HCT116 (cell line): ENCODE measurements at regions not wholly inside any gene's neighbourhood (a gene's known extent, or its start where the extent isn't known, plus 50 kb on each side); places are given as distances from the start of the nearest gene placed in this dataset.

ENCODE experiments used
- ATAC-seq: fragments of 200-7000 bp; cut with Tn5 transposase; 2 replicates; pipeline ENCODE4 v1.9.1; 2020; ENCODE audit warnings: mild to moderate bottlenecking, moderate library complexity
- BruUV-seq: library from RNA; stranded (reverse); fragments of 400-500 nt; replicated peaks from 2 replicates; lab custom pipeline; 2021; lab: Mats Ljungman, UMichigan
- CTCF ChIA-PET: fragments of 300-600 bp; sonication (Branson Sonifier 250); formaldehyde crosslinking; loops from one replicate; lab custom pipeline; 2021; ENCODE audit warnings: antibody characterized with exemption; lab: Charles Lee
- POLR2A ChIA-PET: fragments of 300-600, 350-600 bp; sonication (Branson Sonifier 250); formaldehyde crosslinking; loops from one replicate; lab custom pipeline; 2021; ENCODE audit warnings: antibody characterized with exemption; lab: Charles Lee
- RAD21 ChIA-PET, 2 experiments: fragments of 300-600 bp; sonication (Branson Sonifier 250); formaldehyde crosslinking; loops; one replicate each; lab custom pipeline; 2023; ENCODE audit warnings: low total read pairs in 2 of 2; ENCODE audit not compliant: uncharacterized antibody in 2 of 2, unreplicated experiment in 2 of 2, low non-redundant PET in 1 of 2; lab: Charles Lee
- DNase-seq: peaks from one replicate; pipeline ENCODE4 v3.0.0-alpha.2; 2010; ENCODE audit warnings: low read depth, low spot score
- H2AFZ ChIP-seq: fragments of 200-600 bp; shearing (Covaris generic), sonication (generic); 2 replicates; pipeline ENCODE4 v1.6.1; 2017; ENCODE audit warnings: low read depth, mixed run types, mixed read lengths, antibody characterized with exemption, low read length; ENCODE audit not compliant: poor library complexity, severe bottlenecking
- H3K27ac ChIP-seq: 2 replicates; pipeline ENCODE4 v1.5.1; 2012; ENCODE audit warnings: low read depth, low read length
- H3K27me3 ChIP-seq: fragments of 200-600 bp; sonication (generic); 2 replicates; pipeline ENCODE4 v1.6.1; 2016; ENCODE audit warnings: mixed run types, low read length, mixed read lengths; ENCODE audit not compliant: insufficient read depth
- H3K36me3 ChIP-seq, 2 experiments: fragments of 200-500 bp in 1 of 2; fragments of 200-600 bp in 1 of 2; sonication (Bioruptor generic) in 1 of 2; sonication (generic) in 1 of 2; 2 replicates each; pipeline versions ENCODE4 v1.5.1 to v1.6.1; 2014 to 2016; ENCODE audit warnings: low read length in 2 of 2, inconsistent platforms in 1 of 2, mixed read lengths in 1 of 2, mixed run types in 1 of 2; ENCODE audit not compliant: insufficient read depth in 2 of 2, control insufficient read depth in 1 of 2
- H3K4me1 ChIP-seq, 2 experiments: fragments of 200-600 bp in 1 of 2; sonication (generic) in 1 of 2; 2 replicates each; pipeline versions ENCODE4 v1.5.1 to v1.6.1; 2012 to 2017; ENCODE audit warnings: low read length in 2 of 2, inconsistent platforms in 1 of 2, mild to moderate bottlenecking in 1 of 2, mixed read lengths in 1 of 2, mixed run types in 1 of 2, moderate library complexity in 1 of 2; ENCODE audit not compliant: insufficient read depth in 2 of 2, control insufficient read depth in 1 of 2
- H3K4me2 ChIP-seq: fragments of 200-600 bp; sonication (generic); 2 replicates; pipeline ENCODE4 v1.6.1; 2017; ENCODE audit warnings: mixed run types, low read length, mixed read lengths
- H3K4me3 ChIP-seq, 2 experiments: fragments of 200-600 bp in 1 of 2; sonication (generic) in 1 of 2; replicated peaks in 1 of 2; 2 replicates each; pipeline ENCODE4 v1.5.1; 2011 to 2016; ENCODE audit warnings: low read length in 2 of 2, control low read depth in 1 of 2, low read depth in 1 of 2, mild to moderate bottlenecking in 1 of 2, mixed read lengths in 1 of 2, mixed run types in 1 of 2
- H3K79me2 ChIP-seq: fragments of 200-600 bp; sonication (generic); 2 replicates; pipeline ENCODE4 v1.6.1; 2017; ENCODE audit warnings: mild to moderate bottlenecking, mixed run types, low read length, moderate library complexity, mixed read lengths; ENCODE audit not compliant: insufficient read depth
- H3K9ac ChIP-seq: fragments of 200-600 bp; sonication (generic); 2 replicates; pipeline ENCODE4 v1.6.1; 2016; ENCODE audit warnings: low read length, mixed read lengths
- H3K9me2 ChIP-seq: fragments of 200-600 bp; sonication (generic), shearing (Covaris generic); 2 replicates; pipeline ENCODE4 v1.6.1; 2017; ENCODE audit warnings: mixed run types, mild to moderate bottlenecking, moderate library complexity; ENCODE audit not compliant: insufficient read depth
- H3K9me3 ChIP-seq, 2 experiments: fragments of 200-500 bp in 1 of 2; fragments of 200-600 bp in 1 of 2; sonication (Bioruptor generic) in 1 of 2; sonication (generic) in 1 of 2; 2 replicates each; pipeline ENCODE4 v1.6.1; 2014 to 2017; ENCODE audit warnings: low read length in 2 of 2, mixed read lengths in 2 of 2, inconsistent platforms in 1 of 2, low read depth in 1 of 2, mild to moderate bottlenecking in 1 of 2, mixed run types in 1 of 2, moderate library complexity in 1 of 2; ENCODE audit not compliant: control insufficient read depth in 1 of 2, insufficient read depth in 1 of 2
- H4K20me1 ChIP-seq: fragments of 200-600 bp; sonication (generic), shearing (Covaris generic); 2 replicates; pipeline ENCODE4 v1.6.1; 2017; ENCODE audit warnings: mixed run types, mild to moderate bottlenecking, moderate library complexity; ENCODE audit not compliant: insufficient read depth
- CEBPB ChIP-seq: IDR thresholded peaks from 2 replicates; pipeline ENCODE4 v1.6.1; 2012; ENCODE audit warnings: low read depth
- EGR1 ChIP-seq: IDR thresholded peaks from 2 replicates; pipeline ENCODE4 v1.6.1; 2012; ENCODE audit warnings: low read depth
- EZH2 ChIP-seq: fragments of 200-600 bp; sonication (generic); IDR thresholded peaks from 2 replicates; pipeline ENCODE4 v1.6.1; 2017; ENCODE audit warnings: antibody characterized with exemption, mixed run types
- EZH2phosphoT487 ChIP-seq: fragments of 200-600 bp; IDR thresholded peaks from 2 replicates; pipeline ENCODE4 v1.6.1; 2018; ENCODE audit warnings: antibody characterized with exemption, borderline replicate concordance
- JUND ChIP-seq: IDR thresholded peaks from 2 replicates; pipeline ENCODE4 v1.6.1; 2012
- RAD21 ChIP-seq: IDR thresholded peaks from 2 replicates; pipeline ENCODE4 v1.6.1; 2012; ENCODE audit warnings: low read depth, mild to moderate bottlenecking
- SIN3A ChIP-seq: IDR thresholded peaks from 2 replicates; pipeline ENCODE4 v1.6.1; 2012; ENCODE audit warnings: low read depth
- YY1 ChIP-seq: IDR thresholded peaks from 2 replicates; pipeline ENCODE4 v1.6.1; 2011; ENCODE audit warnings: low read length, low read depth, moderate library complexity, mild to moderate bottlenecking; ENCODE audit not compliant: insufficient replicate concordance; ENCODE audit errors: extremely low read depth
- ZFX ChIP-seq: fragments of 450-650 bp; IDR thresholded peaks from 2 replicates; pipeline ENCODE4 v1.6.1; 2017
- ZNF274 ChIP-seq: fragments of 200-500 bp; sonication (Bioruptor generic); IDR thresholded peaks from 2 replicates; pipeline ENCODE4 v1.6.1; 2014; ENCODE audit warnings: mild to moderate bottlenecking, low read depth, low read length, inconsistent platforms
- intact Hi-C: fragments of 100-400 bp; cut with micrococcal nuclease; formaldehyde crosslinking; loops from 2 replicates; pipeline ENCODE4 v1.10.0; 2022
- TF ChIP-seq, protein P1 (sequence below): IDR thresholded peaks from 2 replicates; pipeline ENCODE4 v1.6.1; 2011; ENCODE audit warnings: mild to moderate bottlenecking, low read length, moderate library complexity; ENCODE audit not compliant: insufficient replicate concordance; ENCODE audit errors: extremely low read depth
- TF ChIP-seq, protein P2 (sequence below): IDR thresholded peaks from 2 replicates; pipeline ENCODE4 v1.6.1; 2012; ENCODE audit warnings: low read depth

DNA sequence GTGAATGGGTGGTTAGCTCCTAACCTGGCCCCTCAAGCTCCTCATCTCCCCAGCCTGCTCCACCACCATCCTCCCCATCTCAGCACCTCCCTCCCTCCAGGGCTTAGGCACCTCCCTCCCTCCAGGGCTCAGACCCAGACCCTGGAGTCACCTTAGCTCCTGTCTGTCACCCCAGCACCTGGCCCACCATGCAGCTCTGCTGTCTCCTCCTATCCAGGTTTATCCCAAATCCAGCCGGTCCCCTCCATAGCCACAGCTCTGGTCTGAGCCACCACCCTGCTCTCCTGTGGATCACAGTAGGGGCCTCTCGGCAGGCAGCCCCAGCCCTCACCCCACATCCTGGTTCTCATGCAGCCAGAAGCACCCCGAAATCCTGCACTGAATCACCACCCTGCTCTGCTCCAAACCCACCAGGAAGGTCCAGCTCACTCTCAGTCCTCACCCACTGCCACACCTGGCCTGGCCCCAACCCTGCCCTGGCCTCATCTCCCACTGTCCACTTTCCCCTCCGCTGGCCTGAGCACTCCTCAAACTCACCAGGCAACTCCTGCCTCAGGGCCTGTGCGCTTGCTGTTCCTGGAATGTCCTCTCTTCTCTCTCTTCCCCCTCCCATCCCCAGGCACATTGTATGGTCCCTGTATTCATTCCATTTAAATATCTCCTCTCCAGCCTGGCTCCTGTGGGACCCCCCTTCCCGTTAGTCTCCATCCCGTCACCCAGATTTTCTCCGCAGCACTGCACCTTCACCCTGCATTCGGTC is 62.6 kb downstream of the DIO3 start:
- ChIA-PET POLR2A (no interaction called here), RAD21 (no interaction called here), CTCF (no interaction called here)
- Histone ChIP-seq H3K4me1 (peaks cover 7 to 9% of the 10 kb centered on the region in 2 experiments; a peak in 3 of 4 replicates), H3K9ac (no peak overlapping the region), H3K36me3 (no peaks in the 10 kb centered on the region), H3K9me2 (no peaks in the 10 kb centered on the region), H3K9me3 (no peaks in the 10 kb centered on the region), H3K79me2 (no peaks in the 10 kb centered on the region), H2AFZ (no peak overlapping the region), H3K27me3 (no peaks in the 10 kb centered on the region), H3K4me2 (no peak overlapping the region), H3K27ac (no peak overlapping the region), H4K20me1 (no peaks in the 10 kb centered on the region), H3K4me3 (no peak overlapping the region)
- DNase-seq (no peak), ATAC-seq (no peak)
- BruUV-seq = no TSS peak
- TF ChIP-seq EZH2phosphoT487 (no peak), SIN3A (no peak), ZFX (no peak), RAD21 (no peak), EGR1 (no peak), YY1 (no peak), CEBPB (no peak), ZNF274 (no peak), JUND (no peak), EZH2 (no peak)
- TF ChIP-seq, protein P1, sequence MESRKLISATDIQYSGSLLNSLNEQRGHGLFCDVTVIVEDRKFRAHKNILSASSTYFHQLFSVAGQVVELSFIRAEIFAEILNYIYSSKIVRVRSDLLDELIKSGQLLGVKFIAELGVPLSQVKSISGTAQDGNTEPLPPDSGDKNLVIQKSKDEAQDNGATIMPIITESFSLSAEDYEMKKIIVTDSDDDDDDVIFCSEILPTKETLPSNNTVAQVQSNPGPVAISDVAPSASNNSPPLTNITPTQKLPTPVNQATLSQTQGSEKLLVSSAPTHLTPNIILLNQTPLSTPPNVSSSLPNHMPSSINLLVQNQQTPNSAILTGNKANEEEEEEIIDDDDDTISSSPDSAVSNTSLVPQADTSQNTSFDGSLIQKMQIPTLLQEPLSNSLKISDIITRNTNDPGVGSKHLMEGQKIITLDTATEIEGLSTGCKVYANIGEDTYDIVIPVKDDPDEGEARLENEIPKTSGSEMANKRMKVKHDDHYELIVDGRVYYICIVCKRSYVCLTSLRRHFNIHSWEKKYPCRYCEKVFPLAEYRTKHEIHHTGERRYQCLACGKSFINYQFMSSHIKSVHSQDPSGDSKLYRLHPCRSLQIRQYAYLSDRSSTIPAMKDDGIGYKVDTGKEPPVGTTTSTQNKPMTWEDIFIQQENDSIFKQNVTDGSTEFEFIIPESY = no peak
- TF ChIP-seq, protein P2, sequence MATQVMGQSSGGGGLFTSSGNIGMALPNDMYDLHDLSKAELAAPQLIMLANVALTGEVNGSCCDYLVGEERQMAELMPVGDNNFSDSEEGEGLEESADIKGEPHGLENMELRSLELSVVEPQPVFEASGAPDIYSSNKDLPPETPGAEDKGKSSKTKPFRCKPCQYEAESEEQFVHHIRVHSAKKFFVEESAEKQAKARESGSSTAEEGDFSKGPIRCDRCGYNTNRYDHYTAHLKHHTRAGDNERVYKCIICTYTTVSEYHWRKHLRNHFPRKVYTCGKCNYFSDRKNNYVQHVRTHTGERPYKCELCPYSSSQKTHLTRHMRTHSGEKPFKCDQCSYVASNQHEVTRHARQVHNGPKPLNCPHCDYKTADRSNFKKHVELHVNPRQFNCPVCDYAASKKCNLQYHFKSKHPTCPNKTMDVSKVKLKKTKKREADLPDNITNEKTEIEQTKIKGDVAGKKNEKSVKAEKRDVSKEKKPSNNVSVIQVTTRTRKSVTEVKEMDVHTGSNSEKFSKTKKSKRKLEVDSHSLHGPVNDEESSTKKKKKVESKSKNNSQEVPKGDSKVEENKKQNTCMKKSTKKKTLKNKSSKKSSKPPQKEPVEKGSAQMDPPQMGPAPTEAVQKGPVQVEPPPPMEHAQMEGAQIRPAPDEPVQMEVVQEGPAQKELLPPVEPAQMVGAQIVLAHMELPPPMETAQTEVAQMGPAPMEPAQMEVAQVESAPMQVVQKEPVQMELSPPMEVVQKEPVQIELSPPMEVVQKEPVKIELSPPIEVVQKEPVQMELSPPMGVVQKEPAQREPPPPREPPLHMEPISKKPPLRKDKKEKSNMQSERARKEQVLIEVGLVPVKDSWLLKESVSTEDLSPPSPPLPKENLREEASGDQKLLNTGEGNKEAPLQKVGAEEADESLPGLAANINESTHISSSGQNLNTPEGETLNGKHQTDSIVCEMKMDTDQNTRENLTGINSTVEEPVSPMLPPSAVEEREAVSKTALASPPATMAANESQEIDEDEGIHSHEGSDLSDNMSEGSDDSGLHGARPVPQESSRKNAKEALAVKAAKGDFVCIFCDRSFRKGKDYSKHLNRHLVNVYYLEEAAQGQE = no peak
- intact Hi-C loops = no loop called here
